ENCODE measurements at regions not wholly inside any gene's neighbourhood (a gene's known extent, or its start where the extent isn't known, plus 50 kb on each side); places are given as distances from the start of the nearest gene placed in this dataset.

- H3K36me3 Mint-ChIP-seq (ENCODE audit: low read depth), result no peaks in the 10 kb centered on the region
- H3K4me1 ChIP-seq (ENCODE audit: control insufficient read depth, insufficient read depth, low read length), result no peaks in the 10 kb centered on the region
- no peak overlapping the region for H3K27ac ChIP-seq (ENCODE audit: low read depth, low read length)
- DNase-seq, result no peak
- peaks cover 13% of the 10 kb centered on the region for H3K27me3 Mint-ChIP-seq (ENCODE audit: insufficient read depth)
- no peaks in the 10 kb centered on the region for H3K9me3 ChIP-seq (ENCODE audit: control insufficient read depth, low read length)
- no peak overlapping the region for H3K27ac Mint-ChIP-seq
- H3K4me3 ChIP-seq (ENCODE audit: low read length), result no peak overlapping the region
- no peaks in the 10 kb centered on the region for H3K27me3 ChIP-seq (ENCODE audit: control insufficient read depth, insufficient read depth, low read length, poor library complexity, severe bottlenecking)
- 92 to 96% methylated on average over 15 of the region's 15 CpGs for WGBS, 2 experiments (ENCODE audit: insufficient coverage in 1 of 2, insufficient read length in 1 of 2)
- TF ChIP-seq CTCF (conservative IDR thresholded peaks at IDR 0.05), result no peak
- H3K9me3 Mint-ChIP-seq, result no peaks in the 10 kb centered on the region
- H3K9ac ChIP-seq (ENCODE audit: extremely low read depth, low read length, poor library complexity, severe bottlenecking), result no peak overlapping the region
- H3K4me1 Mint-ChIP-seq, result peaks cover 14% of the 10 kb centered on the region
- H3K4me3 Mint-ChIP-seq, result no peak overlapping the region
- H3K36me3 ChIP-seq (ENCODE audit: control insufficient read depth, insufficient read depth, low read length), result no peaks in the 10 kb centered on the region
Observed at GRCh38 chr13:107117327-107118012, 549.5 kb upstream of the ARGLU1 start.

GRCh38 chr13:107113387-107113786 lies 545.5 kb upstream of the ARGLU1 start:
- H3K4me3 ChIP-seq (ENCODE audit: low read length), result no peak overlapping the region
- no peaks in the 10 kb centered on the region for H3K27me3 ChIP-seq (ENCODE audit: control insufficient read depth, insufficient read depth, low read length, poor library complexity, severe bottlenecking)
- H3K27ac ChIP-seq (ENCODE audit: low read depth, low read length), result no peak overlapping the region
- peaks cover 16% of the 10 kb centered on the region for H3K9me3 Mint-ChIP-seq
- no peak overlapping the region for H3K27ac Mint-ChIP-seq
- H3K27me3 Mint-ChIP-seq (ENCODE audit: insufficient read depth), result peaks cover 13% of the 10 kb centered on the region
- no peaks in the 10 kb centered on the region for H3K36me3 Mint-ChIP-seq (ENCODE audit: low read depth)
- no peak overlapping the region for H3K4me3 Mint-ChIP-seq
- no peak overlapping the region for H3K9ac ChIP-seq (ENCODE audit: extremely low read depth, low read length, poor library complexity, severe bottlenecking)
- TF ChIP-seq CTCF (conservative IDR thresholded peaks at IDR 0.05), result no peak
- H3K4me1 ChIP-seq (ENCODE audit: control insufficient read depth, insufficient read depth, low read length), result no peaks in the 10 kb centered on the region
- peaks cover 10% of the 10 kb centered on the region for H3K4me1 Mint-ChIP-seq
- H3K9me3 ChIP-seq (ENCODE audit: control insufficient read depth, low read length), result peaks cover 14% of the 10 kb centered on the region
- no peaks in the 10 kb centered on the region for H3K36me3 ChIP-seq (ENCODE audit: control insufficient read depth, insufficient read depth, low read length)
- WGBS, 2 experiments (ENCODE audit: insufficient coverage in 1 of 2, insufficient read length in 1 of 2), result 81 to 88% methylated on average over 1 of the region's 1 CpG
- DNase-seq, result no peak

- no peak overlapping the region for H3K9ac ChIP-seq (ENCODE audit: extremely low read depth, low read length, poor library complexity, severe bottlenecking)
- Mint-ChIP-seq H3K27me3 (ENCODE audit: insufficient read depth) (no peaks in the 10 kb centered on the region), H3K4me1 (peaks cover 10% of the 10 kb centered on the region), H3K27ac (no peak overlapping the region), H3K4me3 (no peak overlapping the region), H3K9me3 (peaks cover 17% of the 10 kb centered on the region), H3K36me3 (ENCODE audit: low read depth) (no peaks in the 10 kb centered on the region)
- no peak for TF ChIP-seq CTCF (conservative IDR thresholded peaks at IDR 0.05)
- H3K4me1 ChIP-seq (ENCODE audit: control insufficient read depth, insufficient read depth, low read length), result no peaks in the 10 kb centered on the region
- no peaks in the 10 kb centered on the region for H3K36me3 ChIP-seq (ENCODE audit: control insufficient read depth, insufficient read depth, low read length)
- WGBS, 2 experiments (ENCODE audit: insufficient coverage in 1 of 2, insufficient read length in 1 of 2), result 95 to 100% methylated on average over 1 of the region's 1 CpG
- H3K4me3 ChIP-seq (ENCODE audit: low read length), result no peak overlapping the region
- DNase-seq, result no peak
- H3K9me3 ChIP-seq (ENCODE audit: control insufficient read depth, low read length), result peaks cover 14% of the 10 kb centered on the region
- H3K27ac ChIP-seq (ENCODE audit: low read depth, low read length), result no peak overlapping the region
- H3K27me3 ChIP-seq (ENCODE audit: control insufficient read depth, insufficient read depth, low read length, poor library complexity, severe bottlenecking), result no peaks in the 10 kb centered on the region
Observed at GRCh38 chr13:107111248-107111647, 543.3 kb upstream of the ARGLU1 start.
